Right cardiac atrium (tissue), 5 donors: ENCODE measurements at regions not wholly inside any gene's neighbourhood (a gene's known extent, or its start where the extent isn't known, plus 50 kb on each side); places are given as distances from the start of the nearest gene placed in this dataset.

Source experiments
- ATAC-seq, 2 donors: fragments of 200-7000 bp; cut with Tn5 transposase; one replicate each; pipeline versions ENCODE4 v1.8.0 to v1.9.1; 2020; ENCODE audit warnings: moderate library complexity in 2 of 2, mild to moderate bottlenecking in 1 of 2
- DNase-seq, 3 donors: peaks; one replicate each; pipeline ENCODE4 v3.0.0-alpha.2; 2020
- H3K27ac ChIP-seq: one replicate; pipeline ENCODE4 v1.5.1; 2013; ENCODE audit warnings: mild to moderate bottlenecking, low read length, control low read depth, moderate library complexity
- H3K27me3 ChIP-seq: one replicate; pipeline ENCODE4 v1.6.1; 2013; ENCODE audit not compliant: control insufficient read depth, insufficient read depth
- H3K4me1 ChIP-seq: one replicate; pipeline ENCODE4 v1.6.1; 2013; ENCODE audit warnings: low read length; ENCODE audit not compliant: control insufficient read depth, insufficient read depth
- H3K4me3 ChIP-seq: one replicate; pipeline ENCODE4 v1.5.1; 2013; ENCODE audit warnings: low read length, control low read depth
- H3K9me3 ChIP-seq: one replicate; pipeline ENCODE4 v1.6.1; 2013; ENCODE audit warnings: low read length; ENCODE audit not compliant: control insufficient read depth
- WGBS: extraction: QIAGEN DNeasy Blood & Tissue Kit; methylation state at CpG from one replicate; pipeline ENCODE4 v1.1.7; 2013; 5-methylcytosine and 5-hydroxymethylcytosine counted together
- intact Hi-C, 4 donors: fragments of 100-400 bp; cut with DNase I; formaldehyde crosslinking; loops; one replicate each; pipeline versions ENCODE4 v1.11.0 to v1.14.0; 2022 to 2023
- donor health status: healthy with polysubstance abuse.
- donor health status: DM: no; HTN: yes; CAD: no.
- donor health status: DM: no; HTN: no; CAD: no.
- donor health status: DM: no; HTN: yes; CAD: no; lungs with severe emphysema.
- donor health status: DM: yes; HTN: yes; CAD: no.

DNA sequence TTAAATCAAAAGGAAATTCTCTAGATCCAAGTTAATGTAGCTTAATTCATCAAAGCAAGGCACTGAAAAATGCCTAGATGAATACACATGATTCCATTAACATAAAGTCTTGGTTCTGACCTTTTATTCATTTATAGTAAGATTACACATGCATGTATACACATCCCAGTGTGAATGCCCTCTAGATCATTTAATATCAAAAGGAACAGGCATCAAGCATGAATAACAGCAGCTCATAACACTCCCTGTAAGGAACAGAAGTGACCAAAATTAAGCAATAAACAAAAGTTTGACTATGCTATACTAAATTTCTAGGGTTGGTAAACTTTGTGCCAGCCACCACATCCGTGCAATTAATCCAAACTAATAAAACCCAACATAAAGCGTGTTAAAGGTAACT lies 511.5 kb downstream of the SPIN4 start:
- no peaks in the 10 kb centered on the region for H3K27me3 ChIP-seq
- intact Hi-C loops = loop anchor here in 1 of 4 donors (10.0 kb wide), 1 partner anchor 55 kb away; no protein-coding TSS in a partner anchor
- H3K27ac ChIP-seq = no peak overlapping the region
- DNase-seq (no peak), ATAC-seq (no peak)
- no peaks in the 10 kb centered on the region for H3K4me1 ChIP-seq
- H3K4me3 ChIP-seq = no peak overlapping the region
- no peaks in the 10 kb centered on the region for H3K9me3 ChIP-seq
- WGBS = 38% methylated on average over 2 of the region's 2 CpGs
